H1 (cell line): ENCODE measurements at regions not wholly inside any gene's neighbourhood (a gene's known extent, or its start where the extent isn't known, plus 50 kb on each side); places are given as distances from the start of the nearest gene placed in this dataset.

Experiments used
- CTCF ChIA-PET: fragments of 300-600 bp; sonication (Branson Sonifier 250); formaldehyde crosslinking; loops from one replicate; lab custom pipeline; 2021; ENCODE audit not compliant: partially characterized antibody; lab: Charles Lee
- POLR2A ChIA-PET: fragments of 300-600 bp; sonication (Branson Sonifier 250); formaldehyde crosslinking; loops from one replicate; lab custom pipeline; 2021; ENCODE audit warnings: inconsistent platforms; ENCODE audit not compliant: partially characterized antibody; lab: Charles Lee
- DNase-seq, 2 experiments: peaks; one replicate each; pipeline versions ENCODE4 v3.0.0 to v3.0.0-alpha.2; 2010 to 2022; ENCODE audit warnings: low spot score in 2 of 2, low read depth in 1 of 2, mixed read lengths in 1 of 2
- FAIRE-seq: peaks from 2 replicates; lab custom pipeline; 2011; peaks lifted over from hg19 to GRCh38; lab: Jason Lieb, UNC
- H2AFZ ChIP-seq: 2 replicates; pipeline ENCODE4 v1.8.1; 2012; ENCODE audit warnings: low read length, inconsistent platforms
- H2AK5ac ChIP-seq: 2 replicates; pipeline ENCODE4 v1.6.1; 2013; ENCODE audit warnings: low read depth, low read length
- H2BK120ac ChIP-seq: replicated peaks from 2 replicates; pipeline ENCODE3; 2013; ENCODE audit warnings: low read depth, low read length, inconsistent platforms
- H2BK12ac ChIP-seq: 2 replicates; pipeline ENCODE4 v1.6.1; 2013; ENCODE audit warnings: low read depth, low read length
- H2BK15ac ChIP-seq: 2 replicates; pipeline ENCODE4 v1.6.1; 2013; ENCODE audit warnings: low read length
- H2BK20ac ChIP-seq: 2 replicates; pipeline ENCODE4 v1.6.1; 2013; ENCODE audit warnings: low read length
- H2BK5ac ChIP-seq: 2 replicates; pipeline ENCODE4 v1.6.1; 2013; ENCODE audit warnings: low read depth, low read length
- H3K14ac ChIP-seq: 2 replicates; pipeline ENCODE4 v1.6.1; 2013; ENCODE audit warnings: inconsistent platforms; ENCODE audit not compliant: insufficient read length
- H3K18ac ChIP-seq: 2 replicates; pipeline ENCODE4 v1.6.1; 2013; ENCODE audit warnings: low read length; ENCODE audit errors: extremely low read depth
- H3K23ac ChIP-seq: 2 replicates; pipeline ENCODE4 v1.6.1; 2013; ENCODE audit warnings: inconsistent platforms; ENCODE audit not compliant: insufficient read length
- H3K23me2 ChIP-seq: 2 replicates; pipeline ENCODE4 v1.6.1; 2013; ENCODE audit warnings: low read depth, low read length
- H3K27ac ChIP-seq: 2 replicates; pipeline ENCODE4 v1.6.1; 2011; ENCODE audit warnings: low read depth, low read length, inconsistent platforms
- H3K27me3 ChIP-seq, 4 experiments: replicated peaks in 1 of 4; 1 replicate in 1 of 4; 2 replicates in 3 of 4; pipeline versions ENCODE4 v1.6.1 to v1.8.1; 2011 to 2013; ENCODE audit warnings: low read length in 3 of 4, mild to moderate bottlenecking in 3 of 4, inconsistent platforms in 2 of 4, mixed read lengths in 2 of 4, moderate library complexity in 1 of 4; ENCODE audit not compliant: control insufficient read depth in 3 of 4, insufficient read depth in 3 of 4; ENCODE audit errors: extremely low read depth in 1 of 4
- H3K36me3 ChIP-seq, 4 experiments: 2 replicates each; pipeline versions ENCODE4 v1.6.1 to v1.8.1; 2011 to 2013; ENCODE audit warnings: mild to moderate bottlenecking in 4 of 4, low read length in 3 of 4, moderate library complexity in 2 of 4, control low read depth in 1 of 4, inconsistent platforms in 1 of 4; ENCODE audit not compliant: insufficient read depth in 4 of 4, control insufficient read depth in 2 of 4
- H3K4ac ChIP-seq: replicated peaks from 2 replicates; pipeline ENCODE3; 2013; ENCODE audit warnings: low read length, low read depth, mixed read lengths, inconsistent platforms; ENCODE audit not compliant: insufficient read length
- H3K4me1 ChIP-seq, 4 experiments: replicated peaks in 1 of 4; 1 replicate in 1 of 4; 2 replicates in 3 of 4; pipeline versions ENCODE4 v1.6.1 to v1.8.1; 2011 to 2013; ENCODE audit warnings: low read length in 3 of 4, inconsistent platforms in 2 of 4, mixed read lengths in 1 of 4; ENCODE audit not compliant: insufficient read depth in 4 of 4, control insufficient read depth in 3 of 4
- H3K4me2 ChIP-seq, 2 experiments: 2 replicates each; pipeline versions ENCODE4 v1.6.1 to v1.8.1; 2011 to 2013; ENCODE audit warnings: low read depth in 2 of 2, low read length in 2 of 2, control low read depth in 1 of 2, inconsistent platforms in 1 of 2, mild to moderate bottlenecking in 1 of 2; ENCODE audit not compliant: insufficient read depth in 1 of 2
- H3K4me3 ChIP-seq, 4 experiments: fragments of 200-600, 300-600 bp in 1 of 4; sonication (generic), shearing (Covaris generic), sonication (Bioruptor Twin) in 1 of 4; 2 replicates each; pipeline versions ENCODE4 v1.5.1 to v1.8.1; 2011 to 2016; ENCODE audit warnings: low read length in 4 of 4, low read depth in 3 of 4, control low read depth in 2 of 4, inconsistent platforms in 2 of 4, mild to moderate bottlenecking in 2 of 4, mixed read lengths in 1 of 4, moderate library complexity in 1 of 4; ENCODE audit not compliant: insufficient read depth in 2 of 4; ENCODE audit errors: extremely low read depth in 1 of 4
- H3K56ac ChIP-seq: replicated peaks from 2 replicates; pipeline ENCODE3; 2013; ENCODE audit warnings: low read depth, mild to moderate bottlenecking, mixed read lengths, low read length, inconsistent platforms; ENCODE audit not compliant: insufficient read length
- H3K79me1 ChIP-seq: 2 replicates; pipeline ENCODE4 v1.6.1; 2013; ENCODE audit warnings: low read depth, low read length, control low read depth
- H3K79me2 ChIP-seq, 2 experiments: 2 replicates each; pipeline versions ENCODE4 v1.6.1 to v1.8.1; 2012 to 2013; ENCODE audit warnings: low read length in 2 of 2, mild to moderate bottlenecking in 2 of 2, inconsistent platforms in 1 of 2; ENCODE audit not compliant: insufficient read depth in 2 of 2, control insufficient read depth in 1 of 2
- H3K9ac ChIP-seq, 4 experiments: replicated peaks in 1 of 4; 1 replicate in 1 of 4; 2 replicates in 3 of 4; pipeline versions ENCODE4 v1.6.1 to v1.8.1; 2011 to 2013; ENCODE audit warnings: low read depth in 3 of 4, low read length in 3 of 4, control low read depth in 2 of 4, mild to moderate bottlenecking in 2 of 4, moderate library complexity in 2 of 4, inconsistent platforms in 1 of 4; ENCODE audit errors: extremely low read depth in 1 of 4
- H3K9me3 ChIP-seq, 2 experiments: 2 replicates each; pipeline versions ENCODE4 v1.6.1 to v1.8.1; 2012 to 2013; ENCODE audit warnings: mild to moderate bottlenecking in 2 of 2, moderate library complexity in 2 of 2, control low read depth in 1 of 2, inconsistent platforms in 1 of 2, low read depth in 1 of 2, low read length in 1 of 2, mixed read lengths in 1 of 2; ENCODE audit not compliant: insufficient read depth in 2 of 2
- H4K20me1 ChIP-seq, 2 experiments: replicated peaks in 1 of 2; 2 replicates each; pipeline versions ENCODE3 to v1.8.1; 2011 to 2013; ENCODE audit warnings: inconsistent platforms in 2 of 2, low read length in 2 of 2, mild to moderate bottlenecking in 1 of 2; ENCODE audit not compliant: insufficient read depth in 2 of 2, control insufficient read depth in 1 of 2
- H4K5ac ChIP-seq: 2 replicates; pipeline ENCODE4 v1.6.1; 2013; ENCODE audit warnings: low read length, low read depth, mixed read lengths, inconsistent platforms; ENCODE audit not compliant: insufficient read length
- H4K8ac ChIP-seq: 2 replicates; pipeline ENCODE4 v1.8.0; 2013; ENCODE audit warnings: mild to moderate bottlenecking, moderate library complexity, low read length, inconsistent platforms; ENCODE audit not compliant: insufficient read depth; ENCODE audit errors: extremely low read depth
- H4K91ac ChIP-seq: replicated peaks from 2 replicates; pipeline ENCODE3; 2013; ENCODE audit warnings: low read length, mixed read lengths, inconsistent platforms; ENCODE audit not compliant: insufficient read length
- ATF2 ChIP-seq: IDR thresholded peaks from 2 replicates; pipeline ENCODE4 v1.6.1; 2012; ENCODE audit warnings: low read length, inconsistent platforms
- BACH1 ChIP-seq: IDR thresholded peaks from 2 replicates; pipeline ENCODE4 v1.6.1; 2012; ENCODE audit warnings: low read length, improper control_type of control experiment
- CBX8 ChIP-seq: fragments of 300-800, 300-1000 bp; sonication (generic); IDR thresholded peaks from 2 replicates; pipeline ENCODE4 v1.7.1; 2016; ENCODE audit warnings: low read depth, low read length, borderline replicate concordance
- CHD1 ChIP-seq: IDR thresholded peaks from 2 replicates; pipeline ENCODE4 v1.6.1; 2012; ENCODE audit warnings: low read depth, low read length, improper control_type of control experiment
- EP300 ChIP-seq, 2 experiments: IDR thresholded peaks; 1 replicate in 1 of 2; 2 replicates in 1 of 2; pipeline ENCODE4 v1.6.1; 2011 to 2012; ENCODE audit warnings: low read depth in 2 of 2, low read length in 2 of 2, mild to moderate bottlenecking in 2 of 2, borderline replicate concordance in 1 of 2, inconsistent platforms in 1 of 2, moderate library complexity in 1 of 2
- JUN ChIP-seq: IDR thresholded peaks from 2 replicates; pipeline ENCODE4 v1.6.1; 2011; ENCODE audit warnings: low read depth, mild to moderate bottlenecking, improper control_type of control experiment, low read length
- JUND ChIP-seq: IDR thresholded peaks from 2 replicates; pipeline ENCODE4 v1.6.1; 2011; ENCODE audit warnings: mild to moderate bottlenecking, improper control_type of control experiment, low read length
- RAD21 ChIP-seq, 2 experiments: IDR thresholded peaks in 1 of 2; conservative IDR thresholded peaks in 1 of 2; 2 replicates each; pipeline ENCODE4 v1.6.1; 2011; ENCODE audit warnings: low read depth in 2 of 2, low read length in 2 of 2, improper control_type of control experiment in 1 of 2, inconsistent platforms in 1 of 2, mild to moderate bottlenecking in 1 of 2, moderate library complexity in 1 of 2
- RNF2 ChIP-seq: fragments of 200-900, 300-1000 bp; sonication (generic); IDR thresholded peaks from 2 replicates; pipeline ENCODE4 v1.7.1; 2016; ENCODE audit warnings: borderline replicate concordance, low read depth, mild to moderate bottlenecking, antibody characterized with exemption, low read length; ENCODE audit not compliant: poor library complexity, severe bottlenecking; ENCODE audit errors: missing control alignments
- TAF1 ChIP-seq: IDR thresholded peaks from 2 replicates; pipeline ENCODE4 v1.6.1; 2011; ENCODE audit warnings: mild to moderate bottlenecking, low read depth, low read length
- TAF7 ChIP-seq: optimal IDR thresholded peaks from 2 replicates; pipeline ENCODE3; 2011; ENCODE audit warnings: low read depth, mild to moderate bottlenecking, inconsistent platforms, low read length, moderate library complexity, borderline replicate concordance
- TBP ChIP-seq: IDR thresholded peaks from 2 replicates; pipeline ENCODE4 v1.6.1; 2011; ENCODE audit warnings: low read depth, low read length, improper control_type of control experiment
- TCF12 ChIP-seq: IDR thresholded peaks from 2 replicates; pipeline ENCODE4 v1.6.1; 2011; ENCODE audit warnings: low read depth, mild to moderate bottlenecking, low read length
- WGBS, 2 experiments: shearing (Covaris generic) in 1 of 2; methylation state at CpG; one replicate each; pipeline versions ENCODE4 v1.1.6 to v1.1.7; 2013 to 2015; ENCODE audit warnings: low lambda C conversion rate in 2 of 2, mixed read lengths in 2 of 2, inconsistent platforms in 1 of 2, low coverage in 1 of 2, missing lambda C conversion rate in 1 of 2; ENCODE audit not compliant: insufficient replicate concordance in 2 of 2, insufficient coverage in 1 of 2, insufficient read length in 1 of 2; ENCODE audit errors: extremely low coverage in 1 of 2, missing lambda C conversion rate in 1 of 2; 5-methylcytosine and 5-hydroxymethylcytosine counted together

GRCh38 chr10:8245814-8246142, 191.3 kb downstream of the GATA3 start:
- POLR2A ChIA-PET = interaction anchor here (0.8 kb wide), 1 partner anchor 528 kb away, joined by 3 read pairs; no protein-coding TSS in a partner anchor
- no peak overlapping the region for H2BK15ac ChIP-seq
- no peak overlapping the region for H3K4me2 ChIP-seq
- H2BK20ac ChIP-seq = no peak overlapping the region
- H4K5ac ChIP-seq = no peak overlapping the region
- no peak overlapping the region for H3K27ac ChIP-seq
- H3K23ac ChIP-seq = no peak overlapping the region
- no peak overlapping the region for H3K56ac ChIP-seq
- CTCF ChIA-PET = no interaction called here
- H2BK120ac ChIP-seq = no peak overlapping the region
- FAIRE-seq (no peak), DNase-seq (no peak)
- no peak overlapping the region for H4K8ac ChIP-seq
- H2BK12ac ChIP-seq = no peak overlapping the region
- no peak overlapping the region for H2AFZ ChIP-seq
- H3K27me3 ChIP-seq = peaks cover 0 to 2% (median 0%) of the 10 kb centered on the region in 4 experiments; a peak in 1 of 7 replicates
- H3K9ac ChIP-seq = no peak overlapping the region
- H3K4me3 ChIP-seq = no peak overlapping the region
- H2AK5ac ChIP-seq = no peak overlapping the region
- no peaks in the 10 kb centered on the region for H3K79me2 ChIP-seq
- H3K23me2 ChIP-seq = no peaks in the 10 kb centered on the region
- no peaks in the 10 kb centered on the region for H3K79me1 ChIP-seq
- H3K18ac ChIP-seq = no peak overlapping the region
- H4K20me1 ChIP-seq = no peaks in the 10 kb centered on the region
- H3K14ac ChIP-seq = no peak overlapping the region
- no peak overlapping the region for H2BK5ac ChIP-seq
- H4K91ac ChIP-seq = no peak overlapping the region
- H3K36me3 ChIP-seq = no peaks in the 10 kb centered on the region
- H3K9me3 ChIP-seq = peaks cover 7 to 9% of the 10 kb centered on the region in 2 experiments; a peak in 2 of 4 replicates
- H3K4me1 ChIP-seq = no peaks in the 10 kb centered on the region
- no peak overlapping the region for H3K4ac ChIP-seq
- whole genome bisulfite sequencing, 2 experiments = 83% methylated on average over 3 of the region's 3 CpGs; no CpG with 5 or more reads in 1 of the 2 experiments
- TF ChIP-seq TCF12 = no peak
- no peak for TF ChIP-seq CBX8
- TF ChIP-seq RNF2 = no peak
- TF ChIP-seq JUN = no peak
- TF ChIP-seq CHD1 = no peak
- TF ChIP-seq TAF1 = no peak
- TF ChIP-seq RAD21 (IDR thresholded peaks at IDR 0.05 in 1 of 2, conservative IDR thresholded peaks at IDR 0.05 in 1 of 2; ENCODE audit: low read depth in 2 of 2, low read length in 2 of 2) = no peak
- TF ChIP-seq TBP = no peak
- no peak for TF ChIP-seq EP300 (IDR thresholded peaks at IDR 0.05; ENCODE audit: borderline replicate concordance in 1 of 2, low read depth in 2 of 2, low read length in 2 of 2)
- TF ChIP-seq TAF7 = no peak
- TF ChIP-seq ATF2 = no peak
- TF ChIP-seq JUND = no peak
- TF ChIP-seq BACH1 = no peak
